HG02840 (cell line): ENCODE measurements at regions not wholly inside any gene's neighbourhood (a gene's known extent, or its start where the extent isn't known, plus 50 kb on each side); places are given as distances from the start of the nearest gene placed in this dataset.

Experiments used
- ATAC-seq: cut with Tn5 transposase; IDR thresholded peaks from one replicate; pipeline ENCODE4 v1.9.1; 2021; ENCODE audit warnings: mild to moderate bottlenecking, moderate library complexity, moderate number of reproducible peaks; ENCODE audit not compliant: unreplicated experiment, low FRiP score

DNA sequence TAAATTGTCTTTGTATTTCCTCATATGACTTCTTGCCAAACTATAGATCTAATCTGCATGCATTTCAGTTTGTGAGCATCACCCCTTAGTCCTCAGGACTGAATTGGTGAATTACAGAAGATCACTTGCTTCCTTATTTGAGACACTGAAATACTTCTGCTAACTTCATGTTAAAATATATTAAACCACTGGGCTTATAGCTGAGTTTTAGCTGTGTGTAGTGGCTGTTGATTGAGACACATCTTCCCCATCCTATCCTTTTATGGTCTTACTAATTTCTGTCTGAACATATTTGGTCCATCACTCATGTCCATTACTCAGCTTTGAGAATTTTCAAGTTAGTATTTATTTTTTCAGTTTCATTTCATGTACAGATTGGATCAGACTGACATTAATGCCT is 295.9 kb downstream of the PSAT1 start:
- ATAC-seq: no peak

DNA sequence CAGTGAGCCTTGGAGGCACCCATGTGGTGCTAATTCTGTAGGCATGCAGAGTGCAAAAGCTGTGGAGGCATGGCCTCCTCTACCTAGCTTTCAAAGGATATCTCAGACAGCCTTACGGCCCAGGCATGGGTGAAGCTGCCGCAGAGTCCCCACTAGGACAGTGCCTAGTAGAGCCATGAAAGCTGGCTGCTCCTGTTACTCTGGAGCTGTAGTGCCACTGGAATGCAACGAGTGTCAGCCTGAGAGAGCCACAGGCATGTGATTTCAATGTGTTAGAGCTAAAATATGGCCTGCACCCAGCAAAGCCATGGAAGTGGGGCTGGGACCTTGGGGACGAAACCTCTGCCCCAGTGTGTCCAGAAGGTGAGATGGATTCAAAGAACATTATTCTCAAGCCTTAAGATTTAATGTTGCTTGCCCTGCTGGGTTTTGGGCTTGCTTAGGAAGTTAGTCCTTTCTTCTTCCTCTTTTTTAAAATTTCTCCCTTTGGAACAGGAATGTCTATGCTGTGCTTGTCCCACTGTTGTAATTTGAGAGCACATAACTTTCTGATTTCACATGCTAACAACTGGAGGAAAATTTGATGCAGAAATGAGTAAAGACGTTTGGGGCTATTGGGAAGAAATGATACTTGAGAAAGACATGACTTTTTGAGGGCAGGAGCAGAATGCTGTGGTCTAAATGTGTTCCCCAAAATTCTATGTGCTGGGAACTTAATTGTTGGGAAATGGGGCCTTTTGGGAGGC is 298.4 kb downstream of the PSAT1 start:
- no peak for ATAC-seq

DNA sequence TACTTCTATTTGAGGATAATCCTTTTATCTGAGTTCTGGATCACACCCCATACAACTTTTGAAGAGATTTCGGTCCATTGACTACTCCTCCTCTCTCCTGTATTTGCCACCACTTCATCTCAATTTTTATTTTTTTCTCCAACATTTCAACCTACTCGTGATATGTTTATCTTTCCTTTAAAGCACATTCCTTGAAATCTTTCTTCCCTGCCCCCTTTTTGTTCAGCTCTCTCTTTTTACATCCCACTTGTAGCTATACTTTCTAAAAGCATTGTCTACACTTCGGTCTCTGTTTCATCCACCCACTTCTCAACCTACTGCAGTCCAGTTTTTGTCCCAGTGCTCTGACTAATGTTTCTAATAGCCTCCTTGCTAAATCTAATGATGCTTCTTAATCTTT is 299.4 kb downstream of the PSAT1 start:
- no peak for ATAC-seq

DNA sequence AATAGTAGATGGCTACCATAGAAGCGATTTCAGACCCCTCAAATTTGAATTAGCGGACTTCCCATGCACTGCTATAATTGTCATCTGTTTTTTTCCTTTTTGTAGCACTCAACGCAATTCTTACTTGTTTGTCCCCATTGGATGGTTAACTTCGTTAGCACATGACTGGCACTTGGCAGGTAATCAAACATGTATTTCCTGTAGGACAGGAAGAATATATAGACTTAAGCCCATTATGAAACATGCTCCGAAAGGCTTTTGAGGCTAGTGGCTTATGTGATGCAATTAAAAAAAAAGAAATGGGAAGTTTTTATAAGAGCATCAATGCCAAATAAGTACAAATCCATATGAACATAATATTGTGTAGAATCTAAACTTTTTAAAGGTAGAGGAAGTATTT is 301.2 kb downstream of the PSAT1 start:
- no peak for ATAC-seq

DNA sequence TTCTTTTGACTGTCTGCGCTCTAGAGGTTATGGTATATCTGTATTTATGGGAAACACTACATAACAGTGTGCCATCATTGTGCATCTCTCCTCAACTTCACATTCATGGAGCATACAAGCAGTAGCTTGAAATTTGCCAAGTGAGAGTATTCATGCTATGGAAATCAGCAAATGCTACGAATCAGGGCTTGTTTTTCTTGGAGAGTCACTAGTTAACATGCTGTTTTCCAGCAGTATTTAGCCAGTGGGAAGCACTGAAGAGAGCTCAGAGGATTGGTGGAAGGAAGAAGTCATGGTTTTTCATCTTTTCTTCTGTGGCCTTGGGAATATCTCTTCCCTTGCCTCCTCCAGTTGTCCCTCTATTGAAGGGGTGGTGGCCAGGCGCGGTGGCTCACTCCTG is 303.0 kb downstream of the PSAT1 start:
- ATAC-seq: no peak

- no peak for ATAC-seq
These were observed 305.1 kb downstream of the PSAT1 start for GRCh38 chr9:78601957-78602565.

DNA sequence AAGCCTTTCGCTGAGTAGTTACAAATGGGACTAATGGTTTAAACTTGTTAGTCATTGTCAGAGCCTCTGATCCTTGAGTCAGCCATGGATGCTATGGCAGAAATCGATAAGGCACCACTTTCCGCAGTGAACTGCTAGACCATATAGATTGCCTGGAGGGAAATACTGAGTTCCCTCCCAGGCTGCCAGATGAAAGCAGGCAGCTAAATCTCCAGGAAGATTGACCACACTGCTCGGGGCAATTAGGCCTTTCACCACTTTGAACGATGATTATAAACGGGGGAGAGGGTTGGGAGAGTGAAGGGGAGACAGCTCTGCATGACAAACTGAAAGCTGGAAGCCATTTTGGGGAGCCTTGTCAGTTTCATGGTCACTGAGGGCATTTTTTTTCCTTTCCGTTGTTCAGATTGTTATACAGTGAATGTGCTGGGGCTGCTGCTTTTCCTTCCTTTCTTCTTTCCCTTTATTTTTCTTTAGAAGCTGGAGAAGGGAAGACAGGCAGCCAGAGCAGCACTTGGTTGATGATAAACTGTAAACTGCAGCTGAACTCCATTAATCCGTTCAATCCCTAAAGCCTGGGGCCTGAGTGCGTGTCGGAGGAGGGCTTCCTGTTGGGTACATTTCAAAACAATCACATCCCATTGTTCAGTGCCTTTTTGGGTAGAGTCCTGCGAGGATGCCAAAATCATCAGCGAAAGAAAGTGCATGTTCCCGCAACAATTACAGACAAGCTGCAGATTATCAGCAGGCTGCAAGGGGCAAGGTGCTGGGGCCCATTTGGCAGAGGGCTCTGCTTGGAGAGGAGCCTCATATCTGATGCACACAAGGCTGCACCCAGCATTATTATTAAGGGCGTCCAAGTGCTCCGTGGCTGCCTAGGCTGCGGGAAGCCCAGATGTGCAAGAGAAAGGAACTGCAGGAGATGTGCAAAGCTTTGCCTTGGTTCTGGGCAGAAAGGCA is 308.4 kb downstream of the PSAT1 start:
- no peak for ATAC-seq

- ATAC-seq: no peak
These were observed 309.1 kb downstream of the PSAT1 start for GRCh38 chr9:78606001-78606379.

DNA sequence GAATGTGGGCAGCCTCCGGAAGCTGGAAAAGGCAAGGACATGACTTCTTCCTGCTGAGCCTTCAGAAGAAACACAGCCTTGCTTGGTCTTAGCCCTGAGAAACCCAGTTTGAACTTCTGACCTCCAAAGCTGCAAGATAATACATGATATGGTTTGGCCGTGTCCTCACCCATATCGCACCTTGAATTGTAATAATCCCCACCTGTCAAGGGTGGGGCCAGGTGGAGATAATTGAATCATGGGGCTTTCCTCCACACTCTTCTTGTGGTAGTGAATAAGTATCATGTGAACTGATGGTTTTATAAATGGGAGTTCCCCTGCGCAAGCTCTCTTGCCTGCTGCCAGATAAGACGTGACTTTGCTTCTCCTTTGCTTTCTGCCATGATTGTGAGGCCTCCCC is 310.9 kb downstream of the PSAT1 start:
- ATAC-seq: no peak

DNA sequence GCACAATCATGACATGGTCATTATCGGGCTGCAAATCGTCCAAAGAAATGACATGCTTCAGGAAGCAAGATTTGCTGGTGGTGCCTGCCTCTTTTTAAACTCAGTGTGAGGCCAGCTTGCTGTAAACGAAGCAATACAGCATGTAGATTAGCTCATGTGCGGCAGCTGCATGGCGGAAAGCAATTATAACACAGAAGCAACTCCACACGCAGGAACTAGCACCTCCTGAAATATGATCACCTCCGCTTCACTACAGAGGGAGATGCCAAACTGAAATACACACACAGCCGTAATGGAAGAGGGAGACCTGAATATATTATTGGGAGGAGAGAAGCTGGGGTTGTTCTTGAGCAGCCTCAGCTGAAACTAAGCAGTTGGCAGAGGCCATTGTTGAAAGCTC is 312.5 kb downstream of the PSAT1 start:
- ATAC-seq: no peak

DNA sequence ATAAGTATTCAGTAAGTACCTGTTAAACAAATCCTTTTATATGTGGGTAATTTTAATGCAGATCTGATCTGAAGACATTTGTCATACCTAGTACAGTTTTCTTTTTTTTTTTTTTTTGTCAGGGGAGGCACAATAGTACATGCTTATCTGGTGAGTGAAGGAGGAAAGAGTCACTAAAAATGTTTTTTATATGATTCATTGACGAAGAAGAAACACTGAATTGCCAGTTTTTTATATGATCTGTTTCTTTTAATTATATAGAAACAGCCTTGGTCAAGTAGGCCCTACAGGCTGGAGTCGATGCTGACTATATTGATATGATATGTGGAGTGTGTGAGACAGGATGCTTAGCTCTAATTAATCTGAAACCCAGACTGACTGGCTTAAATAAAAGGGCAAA is 315.2 kb downstream of the PSAT1 start:
- no peak for ATAC-seq

DNA sequence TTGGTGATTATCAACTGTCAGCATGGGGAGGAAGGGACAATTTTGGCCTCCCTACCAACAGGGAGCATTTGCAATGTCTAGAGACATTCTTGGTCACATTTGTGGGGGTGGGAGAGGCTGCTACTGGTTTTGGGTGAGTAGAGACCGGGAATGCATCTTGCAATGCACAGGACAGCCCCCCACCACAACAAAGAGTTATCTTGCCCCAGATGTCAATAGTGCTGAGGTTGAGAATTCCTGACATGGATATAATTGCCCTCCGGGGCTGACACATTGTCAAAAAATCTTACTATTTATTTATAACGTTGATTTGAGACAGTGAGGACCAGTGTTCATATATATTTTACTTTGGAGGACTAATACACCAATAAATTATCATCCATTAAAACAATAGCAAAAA is 316.1 kb downstream of the PSAT1 start:
- no peak for ATAC-seq

DNA sequence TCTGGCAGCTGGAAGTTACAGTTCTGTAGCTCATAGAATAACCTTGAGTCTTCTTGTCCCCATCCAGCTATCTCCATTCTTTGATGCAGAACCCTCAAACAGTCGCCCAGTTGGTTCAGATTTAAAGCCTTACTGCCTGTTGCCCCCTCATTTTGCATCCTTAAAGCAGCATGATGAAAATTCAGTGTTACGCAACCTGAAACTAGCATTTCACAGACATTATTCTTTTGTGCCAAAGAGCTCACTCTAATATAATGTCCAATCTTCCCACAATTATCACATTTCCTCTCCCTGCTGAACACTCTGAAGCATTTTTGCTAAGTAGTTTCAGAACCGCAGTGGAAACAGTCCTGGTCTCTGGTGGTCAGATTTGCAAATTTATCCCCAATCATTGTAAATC is 318.0 kb downstream of the PSAT1 start:
- ATAC-seq: no peak

DNA sequence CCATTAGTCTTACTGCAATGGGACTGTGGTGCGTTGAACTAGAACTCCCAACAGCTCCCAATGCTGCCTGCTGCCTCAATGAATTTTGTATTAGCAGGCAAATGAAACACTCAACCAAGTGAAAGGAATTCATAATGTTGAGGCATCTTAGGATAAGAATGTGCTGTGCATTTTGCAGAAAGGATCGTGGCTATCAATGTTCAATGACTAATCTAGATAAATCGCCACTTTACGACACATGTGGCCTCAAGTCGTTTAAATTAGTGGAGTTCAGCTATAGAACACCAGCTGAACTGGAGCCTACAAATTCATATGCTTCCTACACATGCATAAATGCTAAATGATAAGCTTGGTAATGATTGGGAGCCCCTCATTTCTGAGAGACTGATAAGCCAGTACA is 318.4 kb downstream of the PSAT1 start:
- ATAC-seq: no peak

- no peak for ATAC-seq
These were observed 321.8 kb downstream of the PSAT1 start for GRCh38 chr9:78618735-78619134.

DNA sequence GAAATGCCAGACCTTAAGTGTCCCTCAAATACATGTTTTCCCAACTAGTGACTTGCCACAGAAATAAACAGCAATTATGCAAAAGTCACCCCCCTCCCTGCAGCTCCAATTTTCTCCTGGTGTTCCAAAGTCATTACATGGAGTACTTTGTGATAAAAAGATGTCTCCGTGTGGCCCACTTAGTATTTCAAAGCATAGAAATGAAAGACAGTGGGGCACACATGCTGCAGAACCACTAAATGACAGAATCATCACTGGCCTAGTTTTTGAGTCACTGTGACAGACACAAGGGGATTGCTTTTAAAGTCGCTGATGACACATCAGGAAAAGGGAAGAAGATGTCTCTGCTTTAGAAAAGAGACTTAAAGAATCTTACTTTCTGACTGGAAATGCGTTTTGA is 323.4 kb downstream of the PSAT1 start:
- ATAC-seq: no peak

GRCh38 chr9:78620764-78621163 is 323.8 kb downstream of the PSAT1 start:
- no peak for ATAC-seq

GRCh38 chr9:78622126-78622525 is 325.2 kb downstream of the PSAT1 start:
- no peak for ATAC-seq

DNA sequence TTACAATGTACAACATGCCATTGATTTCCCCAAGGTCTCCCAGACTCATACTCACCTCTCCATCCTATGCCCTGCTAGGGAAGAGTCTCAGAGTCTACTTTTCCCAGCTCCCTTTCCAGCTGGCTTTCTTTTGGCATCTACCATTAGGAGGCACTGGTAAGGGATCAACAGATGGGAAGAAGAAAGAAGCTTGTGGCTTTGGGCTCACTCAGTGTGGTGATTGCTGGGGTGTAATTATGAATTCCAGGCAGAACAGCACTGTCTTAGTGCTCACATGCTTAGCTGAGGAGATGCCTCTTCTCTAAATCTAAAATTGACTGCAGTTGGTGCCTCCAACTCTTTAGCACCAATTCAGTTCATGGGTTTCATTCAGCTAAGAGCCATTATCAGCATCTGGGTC is 330.0 kb downstream of the PSAT1 start:
- no peak for ATAC-seq

DNA sequence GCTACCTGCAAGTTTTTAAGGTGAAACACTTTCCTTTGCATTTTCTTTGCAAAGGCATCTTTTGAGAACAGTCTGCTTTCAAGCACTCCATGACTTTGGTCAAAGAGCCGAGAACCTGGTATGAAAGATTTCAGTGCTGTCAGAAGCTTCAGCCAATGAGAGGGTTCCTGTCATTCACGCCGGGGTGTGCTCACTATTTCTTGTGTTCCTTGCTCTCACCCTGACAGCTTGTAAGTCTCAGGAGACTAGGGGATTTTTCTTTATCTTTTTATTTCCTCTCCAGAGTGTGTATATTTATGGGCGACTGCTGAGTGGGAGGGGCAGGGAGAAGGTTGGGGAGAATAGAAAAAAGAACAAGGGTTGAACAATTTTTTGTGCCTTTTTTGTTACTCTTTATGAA is 334.0 kb downstream of the PSAT1 start:
- no peak for ATAC-seq

DNA sequence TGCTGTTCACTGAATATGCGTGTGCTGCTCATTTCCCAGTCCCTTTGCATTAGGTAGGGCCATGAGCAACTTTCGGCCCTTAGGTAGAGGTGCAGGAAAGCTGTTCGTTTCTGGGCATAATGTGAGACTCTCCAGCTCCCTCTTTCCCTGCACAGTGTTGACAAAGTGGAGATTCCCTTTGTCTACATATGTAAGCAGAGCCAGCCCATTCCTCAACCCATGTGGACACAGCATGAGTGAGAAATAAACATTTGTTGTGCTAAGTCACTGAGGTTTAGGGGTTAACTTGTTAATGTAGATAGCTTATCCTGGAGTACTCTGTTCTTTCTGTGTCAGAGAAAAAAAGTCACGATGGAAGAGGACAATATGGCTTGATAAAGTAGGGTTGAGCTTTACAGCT is 343.8 kb downstream of the PSAT1 start:
- no peak for ATAC-seq
